ENCODE measurements at regions not wholly inside any gene's neighbourhood (a gene's known extent, or its start where the extent isn't known, plus 50 kb on each side); places are given as distances from the start of the nearest gene placed in this dataset.

GRCh38 chr6:82006027-82006738 is 241.4 kb downstream of the IBTK start:
- TF ChIP-seq CTCF (IDR thresholded peaks at IDR 0.05) (peak; percentile 73), POLR2AphosphoS5 (IDR thresholded peaks at IDR 0.05; ENCODE audit: low read depth, low read length) (no peak)

All from Panc1 (cell line).